HG03060 (cell line): ENCODE measurements at regions not wholly inside any gene's neighbourhood (a gene's known extent, or its start where the extent isn't known, plus 50 kb on each side); places are given as distances from the start of the nearest gene placed in this dataset.
A peak's percentile ranks its signal among the peaks of the same experiment; 100 is the strongest.

Source experiments
- ATAC-seq: cut with Tn5 transposase; IDR thresholded peaks from one replicate; pipeline ENCODE4 v1.9.1; 2021; ENCODE audit warnings: low read depth, moderate number of reproducible peaks; ENCODE audit not compliant: unreplicated experiment

- no peak for ATAC-seq
Measured at GRCh38 chr3:59596741-59597140, 546.9 kb upstream of the CFAP20DC start.

GRCh38 chr3:59595830-59596229 lies 546.0 kb upstream of the CFAP20DC start:
- ATAC-seq, result no peak

DNA sequence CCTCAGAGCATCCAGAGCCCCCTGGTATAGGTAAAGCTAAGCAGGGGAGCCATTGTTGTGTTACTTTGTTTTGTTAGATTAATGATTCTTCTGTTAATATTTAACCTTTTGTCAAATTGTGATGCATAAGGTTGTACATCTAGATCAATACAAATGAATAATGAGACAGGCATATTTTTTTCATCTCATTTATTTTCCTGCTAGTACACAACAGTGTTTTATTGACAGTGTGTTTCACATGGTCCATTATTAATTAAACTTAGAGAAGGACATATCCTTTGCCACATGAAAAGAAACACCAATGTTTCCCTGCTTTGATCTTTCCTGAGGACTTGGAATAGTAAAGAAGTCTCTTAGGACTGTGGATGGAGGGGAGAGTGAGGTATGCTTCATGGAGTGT lies 543.6 kb upstream of the CFAP20DC start:
- no peak for ATAC-seq

GRCh38 chr3:59580996-59581395 lies 531.2 kb upstream of the CFAP20DC start:
- no peak for ATAC-seq

DNA sequence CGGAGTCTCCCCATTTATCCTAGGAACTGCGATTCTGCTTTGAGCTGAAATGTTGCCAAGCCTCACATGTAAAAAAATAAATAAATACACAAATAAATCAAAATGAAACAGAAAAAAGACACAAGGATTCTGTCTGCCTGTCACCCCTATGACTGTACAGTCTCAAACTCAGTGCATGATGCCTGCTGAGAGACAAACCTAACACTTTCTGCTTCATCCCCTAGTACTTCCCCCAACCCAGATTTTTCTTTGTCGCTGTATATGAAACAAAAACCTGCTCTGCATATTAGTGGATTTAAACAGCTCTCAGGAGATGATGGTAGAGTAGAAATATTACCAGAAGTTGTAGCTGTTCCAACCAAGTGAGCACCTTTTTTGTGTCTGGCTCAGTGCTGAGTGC lies 530.7 kb upstream of the CFAP20DC start:
- no peak for ATAC-seq

- ATAC-seq, result no peak
Measured at GRCh38 chr3:59578129-59578528, 528.3 kb upstream of the CFAP20DC start.

GRCh38 chr3:59576606-59577005 lies 526.8 kb upstream of the CFAP20DC start:
- no peak for ATAC-seq

GRCh38 chr3:59575113-59576001 lies 525.5 kb upstream of the CFAP20DC start:
- ATAC-seq, result no peak

DNA sequence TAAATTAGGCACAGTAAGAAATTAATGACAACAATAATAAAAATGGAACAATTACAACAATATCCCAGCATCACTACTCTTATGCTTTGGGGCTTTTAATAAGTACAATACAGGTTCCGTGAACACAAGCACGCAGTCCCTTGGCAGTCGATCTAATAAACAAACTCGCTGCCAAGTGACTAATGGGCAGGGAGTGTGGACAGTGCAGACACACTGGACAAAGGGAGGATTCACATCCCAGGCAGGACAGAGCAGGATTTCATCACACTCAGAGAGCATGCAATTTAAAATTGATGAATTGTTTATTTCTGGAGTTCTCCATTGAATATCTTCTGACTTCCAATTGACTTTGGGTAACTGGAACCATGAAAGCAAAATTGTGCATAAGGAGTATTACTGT lies 524.1 kb upstream of the CFAP20DC start:
- no peak for ATAC-seq

GRCh38 chr3:59572106-59572505 lies 522.3 kb upstream of the CFAP20DC start:
- no peak for ATAC-seq

DNA sequence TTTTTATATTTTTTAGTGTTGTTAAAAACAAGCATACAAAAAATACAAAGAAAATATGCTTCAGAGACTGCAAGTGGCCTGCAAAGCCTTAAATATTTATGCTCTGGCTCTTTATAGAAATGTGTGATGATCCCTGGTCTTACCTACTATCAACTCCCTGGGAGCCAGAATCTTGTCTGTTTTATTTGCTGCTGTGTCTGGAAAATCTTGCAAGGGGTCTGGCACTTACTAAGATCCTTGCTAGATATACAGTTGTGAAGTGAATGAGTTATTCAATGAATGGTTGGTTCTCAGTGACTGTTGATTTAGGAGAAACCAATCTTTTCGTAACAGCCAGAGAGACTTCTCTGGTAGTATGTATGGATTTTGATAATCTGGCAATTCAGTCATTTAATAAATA lies 521.0 kb upstream of the CFAP20DC start:
- ATAC-seq, result no peak

- no peak for ATAC-seq
Measured at GRCh38 chr3:59567661-59568060, 517.8 kb upstream of the CFAP20DC start.

GRCh38 chr3:59566481-59566975 lies 516.7 kb upstream of the CFAP20DC start:
- peak; percentile 88 for ATAC-seq

GRCh38 chr3:59565125-59565524 lies 515.3 kb upstream of the CFAP20DC start:
- no peak for ATAC-seq

DNA sequence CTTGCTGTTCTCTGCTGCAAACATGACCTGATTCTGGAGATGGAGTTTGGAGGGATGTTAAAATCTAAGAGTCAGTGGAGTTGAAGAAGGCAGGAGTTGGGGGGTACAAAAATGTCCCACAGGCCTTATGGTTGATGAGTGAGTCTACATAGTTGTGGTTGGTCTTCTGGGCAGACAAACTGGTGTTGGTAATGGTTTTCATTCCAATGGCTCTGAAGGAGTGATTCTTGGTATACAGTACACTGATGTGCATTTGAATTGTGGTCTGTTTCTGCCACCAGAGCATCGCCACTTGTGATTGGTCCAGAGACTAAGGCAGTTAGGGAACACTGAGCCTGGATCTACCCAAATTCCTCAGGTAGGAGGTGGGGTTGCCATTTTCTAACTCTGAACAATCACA lies 514.1 kb upstream of the CFAP20DC start:
- ATAC-seq, result no peak

GRCh38 chr3:59563072-59563605 lies 513.3 kb upstream of the CFAP20DC start:
- no peak for ATAC-seq

DNA sequence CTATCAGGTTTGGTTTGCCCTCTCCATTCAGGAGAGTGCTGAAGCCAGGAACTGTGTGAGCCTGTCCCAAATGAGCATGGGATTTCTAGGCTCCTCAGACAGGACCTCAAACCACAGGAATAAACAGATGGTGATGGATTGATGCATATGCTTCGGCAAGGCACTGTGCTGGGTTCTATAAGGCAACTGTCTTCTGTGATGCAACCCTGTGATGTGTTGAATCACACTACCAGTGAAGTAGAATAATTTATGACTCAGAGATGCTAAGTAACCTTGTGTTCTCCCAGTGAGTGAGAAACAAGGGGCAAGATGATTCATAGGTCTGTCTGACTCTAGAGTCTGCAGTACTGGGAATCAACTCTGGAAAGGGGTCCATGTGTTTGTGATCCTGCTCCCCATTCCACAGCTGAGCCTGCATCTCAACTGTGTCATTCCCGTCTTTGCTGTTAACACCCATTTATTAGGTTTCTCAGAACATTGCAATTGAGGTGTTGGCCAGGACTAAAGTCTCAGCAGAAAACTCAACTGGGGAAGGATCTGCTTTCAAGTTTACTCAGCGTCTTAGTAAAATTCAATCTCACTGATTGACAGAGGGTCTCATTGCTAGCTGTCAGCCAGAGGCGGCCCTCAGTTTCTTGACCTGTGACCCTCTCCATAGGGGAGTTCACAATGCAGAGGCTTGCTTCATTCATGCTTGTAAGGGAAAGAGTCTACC lies 510.1 kb upstream of the CFAP20DC start:
- no peak for ATAC-seq

- no peak for ATAC-seq
Measured at GRCh38 chr3:59558906-59559720, 509.3 kb upstream of the CFAP20DC start.

DNA sequence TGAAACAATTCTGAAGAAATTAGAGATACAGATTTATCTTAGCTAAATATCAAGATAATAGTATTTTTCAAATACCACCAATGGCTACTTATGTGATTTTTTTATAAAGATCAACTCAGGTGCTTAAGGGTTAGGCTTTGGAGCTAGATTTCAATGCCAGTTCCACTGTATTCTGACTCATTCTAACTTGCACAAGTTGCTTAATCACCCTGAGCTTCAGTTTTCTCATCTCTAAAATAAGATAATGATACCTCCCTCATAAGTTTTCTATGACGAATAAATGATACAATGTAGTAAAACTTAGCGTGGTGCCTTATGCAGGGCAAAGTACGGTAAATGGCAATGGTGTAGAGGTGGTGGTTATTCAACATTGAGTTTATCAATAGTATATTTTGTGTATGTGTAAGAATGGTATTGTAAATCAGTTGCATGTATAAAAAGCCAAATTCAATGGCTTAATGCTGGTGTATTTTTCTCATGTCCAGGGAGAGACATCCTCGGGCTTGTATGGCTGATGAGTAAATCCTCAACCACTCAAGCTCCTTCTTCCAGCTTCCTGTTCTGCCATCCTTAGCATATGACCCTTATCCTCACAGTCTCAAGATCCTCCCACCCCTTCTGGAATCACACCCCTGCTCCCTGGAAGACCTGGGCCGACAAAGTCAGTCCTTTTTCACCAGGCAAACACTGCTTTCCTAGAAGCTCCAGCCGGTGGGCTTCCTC lies 505.9 kb upstream of the CFAP20DC start:
- ATAC-seq, result no peak

GRCh38 chr3:59553076-59553475 lies 503.3 kb upstream of the CFAP20DC start:
- no peak for ATAC-seq
